AG09309 (cell line): ENCODE measurements at regions not wholly inside any gene's neighbourhood (a gene's known extent, or its start where the extent isn't known, plus 50 kb on each side); places are given as distances from the start of the nearest gene placed in this dataset.

ENCODE experiments used
- DNase-seq: peaks from one replicate; pipeline ENCODE4 v3.0.0-alpha.2; 2010; ENCODE audit warnings: low read depth
- H3K4me3 ChIP-seq: 2 replicates; pipeline ENCODE4 v1.5.1; 2011; ENCODE audit warnings: mild to moderate bottlenecking, low read depth, low read length, moderate library complexity; ENCODE audit not compliant: control insufficient read depth
- CTCF ChIP-seq: IDR thresholded peaks from 2 replicates; pipeline ENCODE4 v1.5.1; 2011; ENCODE audit warnings: mild to moderate bottlenecking, low read depth, low read length, inconsistent platforms; ENCODE audit not compliant: insufficient read depth, control insufficient read depth; ENCODE audit errors: missing control alignments

- no peak for TF ChIP-seq CTCF
- DNase-seq = no peak
- no peak overlapping the region for H3K4me3 ChIP-seq
Observed at GRCh38 chr2:10983711-10984110, 72.0 kb downstream of the KCNF1 start.

GRCh38 chr2:10984418-10985135 lies 72.8 kb downstream of the KCNF1 start:
- no peak for DNase-seq
- no peak for TF ChIP-seq CTCF
- H3K4me3 ChIP-seq = no peak overlapping the region

GRCh38 chr2:10985260-10985659 lies 73.5 kb downstream of the KCNF1 start:
- no peak for DNase-seq
- H3K4me3 ChIP-seq = no peak overlapping the region
- no peak for TF ChIP-seq CTCF

- no peak overlapping the region for H3K4me3 ChIP-seq
- no peak for DNase-seq
- no peak for TF ChIP-seq CTCF
Observed at GRCh38 chr2:10985901-10986535, 74.3 kb downstream of the KCNF1 start.

- no peak for DNase-seq
- no peak for TF ChIP-seq CTCF
- H3K4me3 ChIP-seq = no peak overlapping the region
Observed at GRCh38 chr2:10987439-10987838, 75.7 kb downstream of the KCNF1 start.

- no peak for DNase-seq
- no peak overlapping the region for H3K4me3 ChIP-seq
- no peak for TF ChIP-seq CTCF
Observed at GRCh38 chr2:10987861-10988260, 76.1 kb downstream of the KCNF1 start.
